ENCODE measurements at regions not wholly inside any gene's neighbourhood (a gene's known extent, or its start where the extent isn't known, plus 50 kb on each side); places are given as distances from the start of the nearest gene placed in this dataset.

- H3K27ac ChIP-seq = no peak overlapping the region
- DNase-seq (ENCODE audit: low spot score) = no peak
- no peak overlapping the region for H3K4me3 ChIP-seq
- TF ChIP-seq CTCF (IDR thresholded peaks at IDR 0.05) = no peak
Measured at GRCh38 chr9:36738318-36738976, 165.8 kb downstream of the MELK start.

- no peak for TF ChIP-seq CTCF (IDR thresholded peaks at IDR 0.05)
- DNase-seq (ENCODE audit: low spot score) = no peak
- no peak overlapping the region for H3K27ac ChIP-seq
- H3K4me3 ChIP-seq = no peak overlapping the region
Measured at GRCh38 chr9:36739373-36740116, 166.8 kb downstream of the MELK start.

GRCh38 chr9:36742264-36742663, 169.6 kb downstream of the MELK start:
- no peak overlapping the region for H3K4me3 ChIP-seq
- no peak for DNase-seq (ENCODE audit: low spot score)

GRCh38 chr9:36744678-36745077, 172.0 kb downstream of the MELK start:
- no peak overlapping the region for H3K27ac ChIP-seq
- no peak overlapping the region for H3K4me3 ChIP-seq
- DNase-seq (ENCODE audit: low spot score) = no peak
- TF ChIP-seq CTCF (IDR thresholded peaks at IDR 0.05) = no peak

More at GRCh38 chr9:36742264-36742663, 169.6 kb downstream of the MELK start:
- TF ChIP-seq CTCF (IDR thresholded peaks at IDR 0.05) = no peak
- H3K27ac ChIP-seq = no peak overlapping the region

- Histone ChIP-seq H3K27ac (no peak overlapping the region), H3K4me3 (no peak overlapping the region)
- TF ChIP-seq CTCF (IDR thresholded peaks at IDR 0.05) = no peak
- no peak for DNase-seq (ENCODE audit: low spot score)
Measured at GRCh38 chr9:36745977-36746376, 173.3 kb downstream of the MELK start.

GRCh38 chr9:36746415-36746814, 173.7 kb downstream of the MELK start:
- TF ChIP-seq CTCF (IDR thresholded peaks at IDR 0.05) = no peak
- Histone ChIP-seq H3K4me3 (no peak overlapping the region), H3K27ac (no peak overlapping the region)
- DNase-seq (ENCODE audit: low spot score) = no peak

All from coronary artery (tissue), 2 donors.